Esophagus mucosa (tissue), 1 donor: ENCODE measurements at regions not wholly inside any gene's neighbourhood (a gene's known extent, or its start where the extent isn't known, plus 50 kb on each side); places are given as distances from the start of the nearest gene placed in this dataset.
"Not testable (repeated sequence)": the region's sequence is repeated elsewhere in the genome, so short reads cannot be mapped to it uniquely, and the experiment has no call there.

Source experiments
- ATAC-seq: fragments of 200-7000 bp; cut with Tn5 transposase; one replicate; pipeline ENCODE4 v1.9.1; 2020
- donor health status: DM: yes; HTN: yes; CAD: no.

DNA sequence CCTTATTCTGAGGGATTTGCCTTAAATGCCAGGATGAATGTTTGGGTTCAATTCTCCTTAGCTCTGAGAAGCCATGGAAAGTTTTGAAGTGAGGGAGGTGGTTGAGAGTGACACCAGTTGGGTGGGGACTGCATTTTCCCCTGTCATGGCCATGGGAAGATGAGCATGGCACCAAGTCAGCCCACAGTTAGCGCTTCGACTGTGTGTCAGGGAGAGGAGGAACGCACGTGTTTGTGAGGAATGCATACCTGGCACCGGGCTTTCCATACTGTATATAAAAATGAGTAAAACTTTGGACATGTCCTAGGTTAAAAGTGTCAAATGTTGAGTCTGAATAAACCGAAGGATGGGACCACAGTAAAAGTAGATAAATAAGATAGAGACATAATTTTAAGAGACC, 187.5 kb upstream of the KL start:
- ATAC-seq = no peak

DNA sequence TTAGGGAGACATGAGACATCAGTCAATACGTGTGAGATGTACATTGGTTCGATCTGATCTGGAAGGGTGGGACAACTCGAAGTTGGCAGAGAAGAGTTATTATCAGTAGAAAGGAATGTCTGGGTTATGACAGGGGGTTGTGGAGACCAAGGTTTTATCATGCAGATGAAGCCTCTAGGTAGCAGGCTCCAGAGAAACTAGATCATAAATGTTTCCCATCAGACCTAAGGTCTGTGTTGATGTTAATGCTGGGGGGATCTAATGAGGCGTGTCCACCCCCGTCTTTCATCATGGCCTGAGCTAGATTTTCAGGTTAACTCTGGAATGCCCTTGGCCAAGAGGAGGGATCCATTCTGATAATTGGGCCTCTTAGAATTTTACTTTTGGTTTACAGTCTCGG, 187.0 kb upstream of the KL start:
- no peak for ATAC-seq

DNA sequence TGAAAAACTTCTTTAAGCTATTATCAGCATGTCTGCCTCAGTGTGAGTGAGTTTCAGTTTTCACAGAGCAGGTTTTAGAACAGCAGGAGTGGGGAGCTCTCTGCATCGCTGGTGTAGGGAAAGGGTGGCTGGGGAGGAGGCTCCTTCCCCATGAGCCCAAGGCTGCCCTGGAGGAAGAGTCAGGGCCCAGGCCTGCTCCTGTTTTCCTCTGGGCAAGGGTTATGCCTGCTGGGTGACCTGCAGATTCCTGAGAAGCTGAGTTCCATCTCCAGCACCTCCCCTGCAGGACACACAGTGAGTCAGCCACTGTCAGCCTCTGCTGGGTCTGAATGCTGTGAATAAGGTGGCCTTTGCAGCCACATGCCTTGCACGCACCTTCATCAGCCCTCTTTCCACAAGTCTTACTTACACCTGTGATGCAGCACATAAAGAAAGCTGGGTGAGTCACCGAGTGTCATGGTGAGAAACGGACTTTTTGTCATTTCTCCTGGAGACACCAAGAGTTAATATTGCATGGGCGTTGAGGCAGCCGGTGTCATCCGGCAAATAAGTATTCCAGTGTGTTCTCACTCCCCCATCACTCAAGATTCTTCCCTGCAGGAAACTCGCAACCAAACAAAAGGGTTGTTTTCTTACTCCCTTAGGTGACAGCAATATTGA, 186.4 kb upstream of the KL start:
- peak; percentile 96 for ATAC-seq

DNA sequence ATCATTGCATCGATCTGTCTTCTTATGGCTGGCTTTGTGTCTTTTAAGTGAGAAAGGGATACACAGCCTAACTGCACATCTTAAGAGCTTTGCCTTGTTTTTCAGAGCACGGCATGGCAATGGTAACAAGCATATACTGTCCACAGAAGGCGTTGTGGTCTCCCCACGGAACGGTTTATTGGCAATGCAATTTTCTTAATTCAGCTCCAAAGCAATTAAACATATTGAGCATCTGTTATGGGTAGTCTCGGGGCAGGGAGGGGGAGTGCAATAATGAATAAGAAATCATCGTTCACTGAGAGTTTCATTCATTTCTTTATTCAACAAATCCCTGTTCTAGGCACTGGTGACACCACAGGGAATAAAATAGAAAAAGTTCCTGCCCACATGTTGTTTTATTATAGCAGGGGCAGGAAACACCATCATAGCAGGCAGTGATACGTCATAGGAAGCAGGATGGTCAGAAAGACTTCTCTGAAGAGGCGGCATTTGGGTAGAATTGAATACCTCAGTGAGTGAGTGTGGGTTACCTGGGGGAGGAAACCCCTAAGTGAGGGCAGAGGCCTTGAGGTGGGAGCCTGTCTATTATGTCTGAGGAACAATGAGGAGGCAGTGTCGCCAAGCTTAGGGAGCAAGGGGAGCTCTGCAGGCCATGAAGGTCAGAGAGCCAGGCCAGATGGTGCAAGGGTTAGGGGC, 185.7 kb upstream of the KL start:
- no peak for ATAC-seq

DNA sequence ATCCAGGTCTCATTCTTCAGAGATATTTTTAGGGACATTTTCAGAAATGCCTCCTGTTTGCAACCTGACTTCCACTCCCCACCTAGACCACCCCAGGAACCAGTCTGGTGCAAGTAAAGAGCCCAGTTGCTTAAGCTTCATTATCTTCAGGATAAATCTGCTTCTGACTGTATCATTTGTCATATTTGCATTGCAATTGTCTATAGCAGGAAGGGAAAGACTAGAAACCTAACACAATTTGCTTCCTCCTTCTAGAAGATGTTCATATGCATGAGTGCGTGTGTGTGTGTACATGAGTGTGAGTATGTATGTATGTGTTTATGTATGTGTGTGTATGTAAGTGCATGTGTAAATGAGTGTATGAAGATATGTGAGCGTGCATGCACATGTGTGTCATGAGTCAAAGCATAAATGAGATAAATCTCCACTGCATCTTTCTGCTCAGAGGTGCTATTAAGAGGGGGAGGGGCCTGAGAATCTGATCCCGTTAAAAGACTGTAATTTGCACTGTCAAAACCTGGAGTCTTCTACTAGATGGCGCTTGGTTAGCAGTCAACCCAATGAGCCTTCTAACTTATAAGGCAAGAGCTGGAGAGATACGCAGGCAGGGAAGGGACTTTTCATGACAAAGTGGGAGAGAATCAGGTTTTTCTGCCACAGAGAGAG, 178.8 kb upstream of the KL start:
- ATAC-seq = no peak

DNA sequence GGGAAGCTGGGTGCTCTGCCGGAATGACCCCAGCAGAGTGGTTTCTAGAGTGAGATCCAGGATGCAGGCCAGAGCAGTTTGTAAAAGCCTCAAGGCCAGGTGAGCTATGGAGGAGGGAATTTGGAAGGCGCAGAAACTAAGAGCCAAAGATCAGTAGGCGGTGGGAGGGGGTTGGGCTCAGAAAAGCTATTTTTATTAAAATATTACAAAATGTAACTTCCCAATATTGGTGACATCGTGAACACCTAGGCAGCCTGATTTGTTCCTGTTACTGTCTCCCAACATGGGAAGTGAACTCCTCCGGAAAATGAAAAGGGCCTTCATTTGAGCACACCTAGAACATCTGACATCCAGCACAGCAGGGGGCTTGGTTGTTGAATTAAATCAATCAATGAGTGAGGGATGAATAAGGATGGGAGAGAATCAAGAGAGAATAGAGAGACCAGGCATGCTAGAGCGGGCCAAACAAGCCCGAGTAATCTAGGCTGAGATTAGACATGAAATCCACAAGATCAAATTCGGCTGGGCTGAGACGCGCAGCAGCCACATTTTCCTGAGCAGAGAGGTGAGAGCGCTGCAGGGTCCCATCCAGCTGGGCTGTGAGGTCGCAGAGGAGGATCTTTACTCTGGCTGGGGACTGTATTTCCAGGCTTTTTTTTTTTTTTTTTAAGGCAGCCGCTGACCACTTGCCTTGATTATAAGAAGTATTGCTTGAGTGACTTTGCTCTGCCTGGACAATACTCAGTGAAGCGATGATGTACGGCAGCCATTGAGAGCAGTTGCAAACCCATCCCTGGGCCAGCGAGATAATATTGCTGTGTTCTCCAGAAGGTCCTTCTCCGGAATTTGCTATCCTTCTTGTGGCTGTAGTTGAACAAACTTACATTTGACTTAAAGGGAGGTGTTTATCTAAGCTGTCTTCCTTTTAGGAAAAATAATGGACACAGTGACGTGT, 178.0 kb upstream of the KL start:
- no peak for ATAC-seq

DNA sequence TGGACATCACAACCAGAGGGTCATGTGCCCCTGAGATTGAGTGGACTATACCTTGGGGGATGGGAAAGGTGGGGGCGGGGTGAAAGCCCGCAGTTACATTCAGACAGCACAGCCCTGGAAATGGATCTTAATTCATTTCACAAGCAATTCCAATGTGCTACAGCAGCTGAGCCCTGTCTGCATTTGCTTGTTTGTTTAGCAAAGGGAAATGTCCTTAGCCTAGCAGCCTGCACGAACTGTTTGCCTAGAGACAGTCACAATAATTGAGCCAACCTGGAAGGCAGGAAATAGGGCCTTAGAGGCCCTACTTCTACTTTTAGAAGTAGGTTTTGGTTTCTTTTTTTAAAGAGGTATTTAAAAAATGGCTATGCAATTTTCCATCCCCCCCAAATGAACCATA, 177.3 kb upstream of the KL start:
- ATAC-seq = no peak

DNA sequence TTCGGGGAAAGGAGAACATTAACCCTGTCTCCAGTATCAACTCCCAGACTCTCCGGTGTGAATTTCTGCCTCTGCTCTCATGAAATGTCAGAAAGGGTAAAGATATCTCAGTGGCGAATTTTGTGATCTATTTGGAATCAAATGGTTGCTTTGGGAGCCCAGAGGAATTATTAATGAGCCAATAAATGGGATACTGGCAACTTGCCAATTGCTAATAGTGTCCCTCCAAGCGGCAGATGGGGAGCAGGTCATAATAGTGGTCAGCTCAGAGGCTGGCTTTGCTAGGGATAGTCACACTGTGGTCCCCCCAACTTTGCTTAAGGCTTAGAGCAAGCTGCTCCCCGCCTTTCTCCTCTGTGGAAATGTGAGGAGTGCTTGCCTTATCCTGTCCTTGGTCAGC, 176.1 kb upstream of the KL start:
- ATAC-seq = no peak

DNA sequence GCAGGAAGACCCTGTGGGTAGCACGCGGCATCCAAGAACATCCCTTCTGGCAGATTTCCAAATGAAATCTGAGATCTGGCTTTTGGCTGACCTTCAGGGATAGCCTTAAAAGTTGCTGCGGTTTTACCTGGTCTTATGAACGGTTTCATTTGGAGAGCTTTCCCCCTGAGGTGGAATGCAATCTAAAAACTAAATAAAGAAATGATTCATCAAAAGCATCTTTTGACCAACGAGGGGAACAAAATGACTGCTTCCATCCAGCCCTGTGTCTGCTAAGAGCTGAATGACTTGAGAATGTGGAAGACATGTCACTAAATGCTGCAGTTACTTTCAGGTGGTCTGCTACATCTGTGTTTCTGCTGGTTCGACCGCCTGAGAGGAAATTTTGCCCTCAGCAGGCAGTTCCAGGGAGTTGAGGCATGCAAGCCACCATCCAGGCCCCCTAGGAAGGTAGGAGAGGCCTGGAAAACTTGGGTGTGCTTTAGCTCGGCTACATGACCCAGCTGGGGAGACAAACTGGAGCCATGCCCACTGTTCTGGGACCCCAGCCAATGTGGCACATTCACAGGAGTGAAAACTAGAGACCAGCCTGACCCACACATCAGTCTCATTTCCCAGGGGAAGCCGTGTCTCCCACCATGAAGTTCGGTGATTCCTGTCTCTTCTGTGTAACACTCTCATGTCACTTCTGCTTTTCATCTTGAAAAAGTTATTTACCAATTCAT, 175.1 kb upstream of the KL start:
- ATAC-seq = no peak

DNA sequence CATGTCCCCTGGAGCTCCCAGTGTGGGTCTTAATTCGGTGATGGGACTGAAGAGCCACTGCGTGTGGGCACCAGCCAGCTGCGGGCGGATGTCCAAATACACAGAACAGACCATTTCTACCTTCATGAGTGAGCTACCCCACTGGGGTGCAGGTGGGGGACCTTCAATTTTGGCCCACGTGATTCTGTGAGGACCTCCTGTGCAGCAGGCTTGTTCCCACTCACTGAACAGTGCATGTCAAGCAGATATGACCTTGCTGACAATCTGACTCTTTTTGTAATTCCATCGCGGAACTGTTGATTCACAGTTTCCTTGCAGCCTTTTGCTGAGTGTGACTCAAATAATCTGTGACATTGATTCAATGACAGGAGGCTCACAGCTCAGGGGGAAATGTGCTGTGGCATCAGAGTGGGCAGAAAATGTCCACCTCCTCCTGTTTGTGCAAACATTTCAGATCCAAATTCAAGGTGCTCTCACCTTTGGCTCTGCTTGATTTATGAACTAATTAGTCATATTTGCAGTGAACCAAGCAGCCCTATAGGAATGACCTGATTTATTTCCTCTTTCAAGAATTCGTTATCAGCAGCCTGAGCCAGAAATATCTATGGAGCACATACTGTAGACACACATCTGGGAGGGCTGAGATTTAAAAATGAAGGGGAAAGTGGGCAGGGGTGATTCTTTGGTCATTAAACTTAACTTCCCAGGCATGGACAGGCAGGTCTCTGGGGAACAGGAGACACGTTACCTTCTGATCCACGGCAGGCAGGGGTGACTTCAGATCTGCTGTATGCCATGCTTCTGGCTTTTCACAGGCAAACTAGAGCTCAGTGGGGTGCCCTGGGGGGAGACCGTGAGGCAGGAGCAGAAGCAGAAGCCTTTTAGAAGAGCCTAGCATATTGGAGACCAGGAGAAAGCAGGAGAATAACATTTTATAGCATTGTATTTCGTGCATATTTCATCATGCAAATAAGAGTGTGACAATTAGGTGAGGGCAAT, 170.0 kb upstream of the KL start:
- no peak for ATAC-seq

DNA sequence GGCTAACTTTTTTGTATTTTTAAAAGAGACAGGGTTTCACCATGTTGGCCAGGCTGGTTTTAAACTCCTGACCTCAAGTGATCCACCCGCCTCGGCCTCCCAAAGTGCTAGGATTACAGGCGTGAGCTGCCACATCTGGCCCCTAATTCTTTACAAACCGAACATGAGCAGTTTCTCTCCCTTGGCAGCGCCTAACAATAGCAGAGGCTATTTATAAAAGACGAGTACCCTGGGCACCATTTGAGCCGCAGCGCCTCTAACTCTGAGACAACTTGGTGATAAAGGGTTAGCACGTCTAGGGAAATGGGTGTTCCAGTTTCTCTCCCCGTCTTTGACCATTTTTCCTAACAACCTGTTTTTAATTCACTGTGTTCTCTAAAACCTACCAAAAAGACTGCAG, 168.2 kb upstream of the KL start:
- ATAC-seq = not testable (repeated sequence)

DNA sequence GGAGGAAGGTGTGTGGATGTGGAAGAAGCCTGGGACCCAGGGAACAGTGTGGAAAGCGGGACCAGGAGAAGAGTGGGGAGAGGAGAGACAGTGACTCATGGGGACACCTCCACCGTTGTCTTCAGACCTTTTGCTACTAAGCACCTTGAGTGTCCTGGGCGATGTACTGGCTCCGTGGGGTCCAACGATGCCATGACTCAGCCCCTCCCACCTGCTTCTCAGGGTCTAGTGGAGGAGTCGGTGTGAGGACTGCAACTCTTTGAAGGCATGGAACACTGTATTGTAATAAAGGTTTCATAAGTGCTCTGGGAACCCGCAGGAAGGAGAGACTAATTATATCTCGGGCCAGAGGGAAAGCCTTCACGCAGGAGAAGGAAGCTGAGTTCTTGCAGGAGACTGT, 166.9 kb upstream of the KL start:
- no peak for ATAC-seq

DNA sequence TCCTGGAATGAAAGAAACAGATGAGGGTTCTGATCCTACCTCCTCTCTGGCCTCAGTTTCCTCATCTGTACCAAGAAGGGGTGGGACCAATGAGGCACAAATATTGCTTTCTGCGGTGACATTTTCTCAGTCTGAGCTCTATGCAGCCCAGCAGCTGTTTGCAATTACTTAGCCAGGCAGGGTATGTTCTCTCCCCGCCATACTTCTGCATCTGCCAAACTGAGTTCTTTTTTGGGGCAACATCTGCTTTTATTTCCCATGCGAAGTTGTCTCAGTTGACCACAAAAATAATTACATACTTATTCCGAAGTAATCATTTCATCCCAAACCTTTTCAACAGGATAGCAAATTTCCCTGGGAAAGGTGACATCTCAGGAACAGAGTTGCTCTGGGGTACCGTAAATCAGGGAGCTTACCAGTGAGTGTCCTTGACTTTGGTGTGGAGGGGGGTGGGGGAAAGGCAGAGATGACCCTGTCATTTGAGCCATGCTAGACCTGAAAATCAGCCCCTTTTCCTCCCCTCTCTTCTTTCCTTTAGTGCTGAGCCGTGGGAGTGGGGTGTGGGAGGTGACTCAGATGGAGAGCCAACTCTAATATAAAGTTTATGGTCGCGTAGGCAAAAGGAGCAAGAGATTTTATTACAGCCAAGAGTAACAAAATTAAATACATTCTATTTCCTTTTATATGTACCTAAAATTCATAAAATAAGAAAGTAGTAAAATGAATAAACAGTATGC, 165.7 kb upstream of the KL start:
- ATAC-seq = no peak

DNA sequence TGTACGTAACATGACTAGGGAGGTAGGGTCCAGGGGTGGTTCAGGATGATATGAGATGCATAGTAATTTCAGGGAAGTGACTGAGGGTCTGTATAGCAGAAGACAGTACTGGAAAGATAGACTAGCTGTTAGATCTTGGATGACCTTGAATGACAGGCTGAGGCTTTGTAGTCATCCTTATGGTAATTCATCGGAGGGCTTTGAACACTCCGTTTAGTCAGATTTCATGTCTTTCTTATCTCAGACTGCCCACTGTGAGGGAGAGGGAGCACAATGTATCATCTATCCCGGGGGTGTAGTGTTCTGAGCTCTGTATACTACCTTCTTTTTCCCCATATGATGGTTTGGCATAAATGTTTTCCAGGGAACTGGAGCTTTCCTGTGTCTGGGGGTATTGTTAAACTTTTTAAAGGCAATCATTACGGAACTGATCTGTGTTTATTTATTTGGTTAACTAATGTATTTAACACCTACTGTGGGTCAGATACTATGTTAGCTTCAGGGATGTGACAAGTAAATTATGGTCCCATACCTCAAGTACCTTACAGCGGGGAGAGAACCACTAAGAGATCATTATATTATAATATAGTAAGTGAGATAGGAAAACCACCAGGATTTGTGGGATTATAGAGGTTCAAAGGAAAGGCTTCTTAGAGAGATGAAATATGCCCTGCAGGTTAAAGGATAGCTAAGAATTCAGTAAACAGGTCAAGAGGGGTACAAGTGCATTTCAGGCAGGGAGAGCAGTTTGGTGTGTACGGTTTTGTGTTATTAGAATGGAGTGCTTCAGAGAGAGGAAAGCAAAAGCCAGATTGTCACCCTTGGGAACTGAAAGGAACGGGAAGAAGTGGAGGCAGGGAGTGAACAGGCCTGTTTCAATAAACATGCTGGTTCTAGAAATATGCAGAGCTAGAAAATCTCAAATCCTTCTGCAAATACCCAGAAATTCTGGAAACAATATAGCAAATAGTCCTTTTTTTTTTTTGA, 164.8 kb upstream of the KL start:
- ATAC-seq = no peak

DNA sequence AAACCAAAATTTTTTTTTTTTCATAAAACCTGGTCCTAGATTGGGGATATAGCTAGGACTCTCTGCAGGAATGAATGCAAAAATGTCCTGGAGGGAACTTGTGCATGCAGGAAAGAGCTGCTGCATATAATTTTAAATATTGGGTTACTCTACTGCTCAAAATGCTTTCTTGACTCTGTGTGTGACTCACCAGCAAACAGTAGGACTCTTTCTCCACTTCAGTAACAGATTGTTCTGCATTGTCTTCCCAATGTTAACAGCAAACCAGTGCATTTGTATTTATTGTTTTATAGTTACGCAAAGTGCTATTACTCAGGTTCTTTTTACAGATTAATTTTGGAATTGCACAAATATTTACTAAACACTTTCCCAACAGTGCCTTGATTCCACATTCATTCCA, 163.7 kb upstream of the KL start:
- no peak for ATAC-seq

DNA sequence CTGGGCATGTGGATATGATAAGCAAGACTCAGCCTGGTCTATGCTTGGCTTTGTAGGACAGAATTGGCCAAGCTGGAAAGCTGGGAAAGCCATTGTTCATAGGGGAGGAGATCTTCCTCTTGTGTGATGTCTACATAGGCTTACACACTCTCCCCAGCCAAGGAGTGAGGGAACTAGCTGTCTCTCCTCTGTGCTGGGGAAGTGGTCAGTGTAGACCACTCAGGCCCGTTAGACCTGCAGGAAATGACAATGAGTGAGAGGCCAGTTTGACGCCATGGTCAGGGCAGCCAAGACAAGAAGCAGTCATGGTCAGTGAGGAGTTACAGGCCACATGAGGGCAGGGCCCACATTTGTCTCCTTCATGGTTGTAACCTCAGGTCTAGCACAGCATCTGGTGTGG, 159.1 kb upstream of the KL start:
- no peak for ATAC-seq

DNA sequence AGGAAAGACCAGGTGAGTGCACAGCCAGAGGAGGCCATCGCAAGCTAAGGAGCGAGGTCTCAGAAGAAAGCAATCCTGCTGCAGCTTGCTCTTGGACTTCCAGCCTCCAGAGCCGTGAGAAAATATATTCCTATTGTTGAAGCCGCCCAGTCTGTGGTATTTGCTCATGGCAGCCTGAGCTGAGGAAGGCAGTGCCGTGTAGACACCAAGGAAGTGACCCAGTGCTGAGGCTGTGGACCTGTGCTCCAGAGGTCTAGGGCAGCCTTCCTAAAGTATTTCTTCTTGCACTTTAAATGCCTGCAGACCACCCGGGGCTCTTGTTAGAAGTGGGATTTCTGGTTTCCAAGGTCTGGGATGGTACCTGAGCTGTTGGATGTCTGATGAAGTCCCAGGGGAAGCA, 158.5 kb upstream of the KL start:
- ATAC-seq = no peak

DNA sequence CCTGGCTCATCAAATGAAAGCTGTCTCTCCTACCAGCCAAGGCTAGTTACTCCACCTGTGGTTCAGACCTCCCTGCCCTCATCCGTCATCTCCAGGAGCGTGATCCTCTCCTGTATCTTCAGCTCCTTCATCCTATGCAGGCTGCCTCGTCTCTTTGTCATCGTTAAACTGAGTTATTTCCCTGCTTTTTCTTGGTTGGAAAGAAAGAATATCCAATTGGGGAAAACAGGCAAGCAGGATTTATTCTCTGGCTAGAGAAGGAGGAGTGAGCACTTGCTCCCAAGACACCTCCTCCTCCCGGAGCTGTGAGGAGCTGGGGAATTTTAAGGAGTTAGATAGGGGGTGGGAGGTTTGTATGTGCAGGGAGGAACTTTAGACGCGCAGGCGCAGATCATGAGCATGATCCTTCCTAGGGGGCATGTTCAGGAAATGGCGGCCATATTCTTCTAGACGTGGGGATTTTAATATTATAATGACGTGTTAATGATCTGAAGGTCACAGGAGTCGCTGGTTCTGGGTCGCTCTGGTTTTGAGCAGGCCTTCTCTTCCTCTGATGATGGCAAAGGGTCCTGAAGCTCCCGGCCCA, 156.4 kb upstream of the KL start:
- ATAC-seq = no peak

DNA sequence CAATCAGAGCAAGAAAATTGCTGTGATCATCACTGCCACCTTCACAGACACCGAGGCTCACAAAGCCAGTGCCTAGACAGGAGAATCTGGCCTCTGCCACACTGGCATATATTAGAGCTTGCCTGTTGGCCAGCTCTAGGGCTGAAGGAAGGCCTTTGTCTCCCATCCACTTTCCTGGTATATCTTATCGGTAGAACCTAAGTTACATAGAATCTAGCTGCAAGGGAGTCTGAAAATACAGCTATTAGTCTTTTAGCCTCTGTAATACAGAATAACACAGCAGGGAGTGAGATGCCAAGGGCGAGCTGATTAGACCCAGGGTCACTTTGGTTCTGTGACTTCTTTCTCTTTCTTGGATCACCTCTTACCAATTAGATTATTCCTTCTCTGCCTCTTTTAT, 154.9 kb upstream of the KL start:
- ATAC-seq = no peak
